HG03139 (cell line): ENCODE measurements at regions not wholly inside any gene's neighbourhood (a gene's known extent, or its start where the extent isn't known, plus 50 kb on each side); places are given as distances from the start of the nearest gene placed in this dataset.

Experiments used
- ATAC-seq: cut with Tn5 transposase; IDR thresholded peaks from one replicate; pipeline ENCODE4 v1.9.1; 2021; ENCODE audit not compliant: unreplicated experiment

GRCh38 chr2:6384341-6384740 is 481.4 kb downstream of the CMPK2 start:
- ATAC-seq, result no peak

- no peak for ATAC-seq
Observed at GRCh38 chr2:6392354-6392753, 473.4 kb downstream of the CMPK2 start.

- no peak for ATAC-seq
Observed at GRCh38 chr2:6392966-6393365, 472.7 kb downstream of the CMPK2 start.

GRCh38 chr2:6393819-6394218 is 471.9 kb downstream of the CMPK2 start:
- ATAC-seq, result no peak

- no peak for ATAC-seq
Observed at GRCh38 chr2:6394276-6394675, 471.4 kb downstream of the CMPK2 start.

- no peak for ATAC-seq
Observed at GRCh38 chr2:6398421-6398820, 467.3 kb downstream of the CMPK2 start.

GRCh38 chr2:6401301-6401700 is 464.4 kb downstream of the CMPK2 start:
- ATAC-seq, result no peak

GRCh38 chr2:6408057-6408456 is 457.6 kb downstream of the CMPK2 start:
- ATAC-seq, result no peak

- no peak for ATAC-seq
Observed at GRCh38 chr2:6410313-6410712, 455.4 kb downstream of the CMPK2 start.

GRCh38 chr2:6412533-6413091 is 453.1 kb downstream of the CMPK2 start:
- ATAC-seq, result no peak

- no peak for ATAC-seq
Observed at GRCh38 chr2:6417050-6417449, 448.7 kb downstream of the CMPK2 start.

- no peak for ATAC-seq
Observed at GRCh38 chr2:6418291-6418690, 447.4 kb downstream of the CMPK2 start.

GRCh38 chr2:6421138-6421730 is 444.5 kb downstream of the CMPK2 start:
- no peak for ATAC-seq

GRCh38 chr2:6421888-6422287 is 443.8 kb downstream of the CMPK2 start:
- ATAC-seq, result no peak

GRCh38 chr2:6423157-6423556 is 442.6 kb downstream of the CMPK2 start:
- no peak for ATAC-seq

- no peak for ATAC-seq
Observed at GRCh38 chr2:6423944-6424343, 441.8 kb downstream of the CMPK2 start.

GRCh38 chr2:6425032-6425431 is 440.7 kb downstream of the CMPK2 start:
- no peak for ATAC-seq

- ATAC-seq, result no peak
Observed at GRCh38 chr2:6429210-6429986, 436.3 kb downstream of the CMPK2 start.

- ATAC-seq, result no peak
Observed at GRCh38 chr2:6434438-6434837, 431.3 kb downstream of the CMPK2 start.

- no peak for ATAC-seq
Observed at GRCh38 chr2:6441800-6442199, 423.9 kb downstream of the CMPK2 start.

- ATAC-seq, result no peak
Observed at GRCh38 chr2:6442252-6442985, 423.3 kb downstream of the CMPK2 start.
